Suprapubic skin (tissue), 4 donors: ENCODE measurements at regions not wholly inside any gene's neighbourhood (a gene's known extent, or its start where the extent isn't known, plus 50 kb on each side); places are given as distances from the start of the nearest gene placed in this dataset.
"Not testable (repeated sequence)": the region's sequence is repeated elsewhere in the genome, so short reads cannot be mapped to it uniquely, and the experiment has no call there.

ENCODE experiments used
- DNase-seq, 2 donors: peaks; one replicate each; pipeline ENCODE4 v3.0.0-alpha.2; 2019; ENCODE audit warnings: low spot score in 2 of 2
- H3K27ac ChIP-seq: fragments of 200-600 bp; sonication (generic); one replicate; pipeline ENCODE4 v1.5.1; 2019
- H3K27me3 ChIP-seq: fragments of 200-600 bp; sonication (generic); one replicate; pipeline ENCODE4 v1.5.1; 2019
- H3K36me3 ChIP-seq: fragments of 200-600 bp; sonication (generic); one replicate; pipeline ENCODE4 v1.5.1; 2019
- H3K4me1 ChIP-seq: fragments of 200-600 bp; sonication (generic); one replicate; pipeline ENCODE4 v1.5.1; 2019
- H3K4me3 ChIP-seq: fragments of 200-600 bp; sonication (generic); one replicate; pipeline ENCODE4 v1.5.1; 2019; ENCODE audit warnings: mild to moderate bottlenecking
- H3K9me3 ChIP-seq: fragments of 200-600 bp; sonication (generic); one replicate; pipeline ENCODE4 v1.5.1; 2019
- EP300 ChIP-seq: sonication (generic); formaldehyde crosslinking; IDR thresholded peaks from one replicate; pipeline ENCODE4 v1.6.1; 2017; ENCODE audit warnings: antibody characterized with exemption
- POLR2A ChIP-seq, 2 donors: fragments of 450-650 bp; IDR thresholded peaks; one replicate each; pipeline ENCODE4 v1.6.1; 2017; ENCODE audit warnings: antibody characterized with exemption in 2 of 2, mild to moderate bottlenecking in 2 of 2, moderate library complexity in 2 of 2
- POLR2AphosphoS5 ChIP-seq, 3 donors: sonication (generic); formaldehyde crosslinking; IDR thresholded peaks; one replicate each; pipeline ENCODE4 v1.6.1; 2017; ENCODE audit warnings: antibody characterized with exemption in 3 of 3
- WGBS: methylation state at CpG from one replicate; pipeline ENCODE4 v1.1.5; 2018; 5-methylcytosine and 5-hydroxymethylcytosine counted together
- TF ChIP-seq, protein P1 (sequence below), 2 donors: fragments of 200-600 bp in 1 of 2; fragments of 450-650 bp in 1 of 2; sonication (generic) in 1 of 2; IDR thresholded peaks; one replicate each; pipeline ENCODE4 v1.5.1; 2016 to 2019; ENCODE audit warnings: antibody characterized with exemption in 2 of 2, mild to moderate bottlenecking in 1 of 2, moderate library complexity in 1 of 2

DNA sequence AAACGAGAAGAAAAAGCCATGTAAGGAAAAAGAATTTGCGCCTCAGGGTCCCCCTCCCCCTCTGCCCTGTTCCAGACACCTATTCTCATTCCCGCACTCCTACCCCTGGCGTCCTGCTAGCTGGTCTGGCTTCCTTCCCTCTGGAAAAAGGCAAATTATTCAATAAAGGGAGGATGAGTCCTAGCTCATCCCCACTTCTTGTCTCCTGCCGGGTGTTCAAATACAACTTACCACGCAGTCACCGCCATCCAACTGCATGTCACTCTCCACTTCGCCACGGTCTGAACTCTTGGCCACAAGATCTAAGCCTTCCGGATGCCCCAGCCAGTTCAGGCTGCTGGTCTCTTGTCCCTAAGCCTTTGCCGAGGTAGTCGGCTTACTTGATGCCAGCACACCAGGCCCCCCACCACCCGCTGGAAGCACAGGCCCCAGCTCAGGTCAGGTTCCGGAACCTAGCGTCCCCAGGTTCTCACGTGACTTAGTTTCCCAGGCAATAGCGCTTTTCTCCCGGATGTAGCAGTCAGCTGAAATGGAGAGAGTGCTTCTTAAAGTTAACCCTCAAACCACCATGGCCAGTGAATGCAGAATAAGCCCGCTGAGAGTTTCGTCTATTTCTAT is 209.6 kb upstream of the SPIN4 start:
- H3K9me3 ChIP-seq = no peaks in the 10 kb centered on the region
- peak in 1 of 2 donors; percentile 64 for DNase-seq

DNA sequence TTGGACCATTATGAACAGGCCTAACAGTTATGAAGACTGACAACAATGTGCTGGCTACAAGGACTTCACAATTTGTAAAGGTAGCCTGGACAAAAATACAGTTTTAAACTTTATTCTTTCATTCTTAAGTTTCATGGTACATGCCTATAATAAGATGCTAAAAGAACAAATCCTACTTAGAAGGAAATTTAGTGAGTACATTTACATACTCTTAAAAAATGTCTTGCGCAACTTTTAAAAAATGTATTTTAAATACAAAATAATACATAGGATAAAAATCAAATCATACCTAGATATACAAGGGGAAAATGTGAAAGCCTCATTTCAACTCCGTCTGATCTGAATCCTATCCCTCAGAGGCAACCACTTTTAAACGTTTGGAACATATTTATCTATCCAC is 200.7 kb upstream of the SPIN4 start:
- TF ChIP-seq, protein P1, sequence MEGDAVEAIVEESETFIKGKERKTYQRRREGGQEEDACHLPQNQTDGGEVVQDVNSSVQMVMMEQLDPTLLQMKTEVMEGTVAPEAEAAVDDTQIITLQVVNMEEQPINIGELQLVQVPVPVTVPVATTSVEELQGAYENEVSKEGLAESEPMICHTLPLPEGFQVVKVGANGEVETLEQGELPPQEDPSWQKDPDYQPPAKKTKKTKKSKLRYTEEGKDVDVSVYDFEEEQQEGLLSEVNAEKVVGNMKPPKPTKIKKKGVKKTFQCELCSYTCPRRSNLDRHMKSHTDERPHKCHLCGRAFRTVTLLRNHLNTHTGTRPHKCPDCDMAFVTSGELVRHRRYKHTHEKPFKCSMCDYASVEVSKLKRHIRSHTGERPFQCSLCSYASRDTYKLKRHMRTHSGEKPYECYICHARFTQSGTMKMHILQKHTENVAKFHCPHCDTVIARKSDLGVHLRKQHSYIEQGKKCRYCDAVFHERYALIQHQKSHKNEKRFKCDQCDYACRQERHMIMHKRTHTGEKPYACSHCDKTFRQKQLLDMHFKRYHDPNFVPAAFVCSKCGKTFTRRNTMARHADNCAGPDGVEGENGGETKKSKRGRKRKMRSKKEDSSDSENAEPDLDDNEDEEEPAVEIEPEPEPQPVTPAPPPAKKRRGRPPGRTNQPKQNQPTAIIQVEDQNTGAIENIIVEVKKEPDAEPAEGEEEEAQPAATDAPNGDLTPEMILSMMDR (IDR thresholded peaks at IDR 0.05) = no peak
- no peak for TF ChIP-seq POLR2AphosphoS5 (IDR thresholded peaks at IDR 0.05)
- TF ChIP-seq EP300 = no peak
- no peak for TF ChIP-seq POLR2A (IDR thresholded peaks at IDR 0.05)
- DNase-seq = no peak
- Histone ChIP-seq H3K36me3 (no peaks in the 10 kb centered on the region), H3K9me3 (no peaks in the 10 kb centered on the region), H3K4me1 (no peaks in the 10 kb centered on the region), H3K27ac (no peak overlapping the region), H3K4me3 (no peak overlapping the region), H3K27me3 (no peaks in the 10 kb centered on the region)
- 84% methylated on average over 3 of the region's 3 CpGs for WGBS

More for the DNA sequence above, 209.6 kb upstream of the SPIN4 start:
- H3K36me3 ChIP-seq = no peaks in the 10 kb centered on the region
- WGBS = 17% methylated on average over 20 of the region's 20 CpGs
- H3K4me1 ChIP-seq = peaks cover 9% of the 10 kb centered on the region
- H3K27ac ChIP-seq = peak overlapping the region; percentile 68
- TF ChIP-seq, protein P1 (IDR thresholded peaks at IDR 0.05) = no peak
- TF ChIP-seq POLR2A (IDR thresholded peaks at IDR 0.05) = no peak
- no peak for TF ChIP-seq EP300
- H3K4me3 ChIP-seq = peak overlapping the region; percentile 63
- H3K27me3 ChIP-seq = no peaks in the 10 kb centered on the region

DNA sequence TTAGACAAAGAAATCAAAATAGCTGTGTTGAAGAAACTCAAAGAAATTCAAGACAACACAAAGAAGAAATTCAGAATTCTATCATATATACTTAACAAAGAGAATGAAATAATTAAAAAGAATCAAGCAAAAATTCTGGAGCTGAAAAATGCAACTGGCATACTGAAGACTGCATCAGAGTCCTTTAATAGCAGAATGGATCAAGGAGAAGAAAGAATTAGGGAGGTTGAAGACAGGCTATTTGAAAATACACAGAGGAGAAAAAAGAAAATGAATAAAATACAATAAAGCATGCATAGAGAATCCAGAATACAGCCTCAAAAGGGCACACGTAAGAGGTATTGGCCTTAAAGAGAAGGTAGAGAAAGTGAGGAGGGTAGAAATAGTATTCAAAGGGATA is 179.5 kb upstream of the SPIN4 start:
- TF ChIP-seq, protein P1 (IDR thresholded peaks at IDR 0.05) = no peak
- TF ChIP-seq EP300 (no peak), POLR2A (IDR thresholded peaks at IDR 0.05) (no peak), POLR2AphosphoS5 (IDR thresholded peaks at IDR 0.05) (no peak)
- Histone ChIP-seq H3K36me3 (no peaks in the 10 kb centered on the region), H3K4me1 (no peaks in the 10 kb centered on the region), H3K4me3 (no peak overlapping the region), H3K27ac (no peak overlapping the region), H3K9me3 (no peaks in the 10 kb centered on the region), H3K27me3 (no peaks in the 10 kb centered on the region)
- DNase-seq = no peak
- 83% methylated on average over 1 of the region's 1 CpG for WGBS

DNA sequence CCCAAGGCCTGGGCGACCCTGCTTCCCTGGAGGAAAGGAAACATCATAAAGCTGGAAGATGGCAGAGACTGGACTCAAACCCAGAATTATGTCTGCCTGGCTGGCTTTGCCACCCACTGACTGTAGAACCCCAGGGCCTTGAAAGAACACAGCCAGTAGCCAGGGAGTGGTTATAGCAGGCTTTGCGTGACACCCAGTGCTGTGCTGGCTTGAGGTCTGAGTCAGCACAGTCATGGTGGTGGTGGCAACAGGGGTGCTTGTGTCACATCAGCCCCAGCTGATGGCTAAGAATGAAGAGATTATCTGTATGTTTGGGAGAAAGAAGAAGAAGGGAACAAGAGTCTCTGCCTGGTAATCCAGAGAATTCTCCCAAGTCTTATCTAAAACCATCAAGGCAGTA is 178.8 kb upstream of the SPIN4 start:
- Histone ChIP-seq H3K27ac (no peak overlapping the region), H3K4me3 (no peak overlapping the region), H3K4me1 (no peaks in the 10 kb centered on the region), H3K9me3 (no peaks in the 10 kb centered on the region), H3K27me3 (no peaks in the 10 kb centered on the region), H3K36me3 (no peaks in the 10 kb centered on the region)
- 95% methylated on average over 2 of the region's 2 CpGs for WGBS
- no peak for DNase-seq
- TF ChIP-seq POLR2A (IDR thresholded peaks at IDR 0.05) = no peak
- no peak for TF ChIP-seq POLR2AphosphoS5 (IDR thresholded peaks at IDR 0.05)
- TF ChIP-seq EP300 = no peak

DNA sequence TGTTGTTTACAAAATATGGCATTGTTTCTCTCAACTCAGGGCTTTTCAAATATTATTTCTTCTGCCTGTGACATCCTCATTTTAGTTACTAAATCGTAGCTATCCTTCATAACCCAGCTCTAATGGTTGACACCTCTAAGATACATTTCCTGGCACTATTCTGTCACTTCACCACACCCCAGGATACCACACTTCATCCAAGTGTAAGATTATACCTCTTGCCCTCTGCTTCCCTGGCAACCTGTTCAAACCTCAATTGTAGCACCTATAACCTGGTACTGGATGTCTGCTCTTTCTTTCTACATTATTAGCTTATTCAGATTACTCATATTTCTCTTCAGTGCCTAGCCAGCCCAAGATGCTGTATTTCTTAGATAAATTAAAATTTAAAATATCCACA is 175.7 kb upstream of the SPIN4 start:
- Histone ChIP-seq H3K27me3 (no peaks in the 10 kb centered on the region), H3K4me3 (no peak overlapping the region), H3K4me1 (no peaks in the 10 kb centered on the region), H3K36me3 (no peaks in the 10 kb centered on the region), H3K9me3 (no peaks in the 10 kb centered on the region), H3K27ac (no peak overlapping the region)
- TF ChIP-seq POLR2AphosphoS5 (IDR thresholded peaks at IDR 0.05) (no peak), POLR2A (IDR thresholded peaks at IDR 0.05) (no peak), EP300 (no peak)
- TF ChIP-seq, protein P1 (IDR thresholded peaks at IDR 0.05) = no peak
- WGBS = 75% methylated on average over 1 of the region's 1 CpG
- DNase-seq = no peak

DNA sequence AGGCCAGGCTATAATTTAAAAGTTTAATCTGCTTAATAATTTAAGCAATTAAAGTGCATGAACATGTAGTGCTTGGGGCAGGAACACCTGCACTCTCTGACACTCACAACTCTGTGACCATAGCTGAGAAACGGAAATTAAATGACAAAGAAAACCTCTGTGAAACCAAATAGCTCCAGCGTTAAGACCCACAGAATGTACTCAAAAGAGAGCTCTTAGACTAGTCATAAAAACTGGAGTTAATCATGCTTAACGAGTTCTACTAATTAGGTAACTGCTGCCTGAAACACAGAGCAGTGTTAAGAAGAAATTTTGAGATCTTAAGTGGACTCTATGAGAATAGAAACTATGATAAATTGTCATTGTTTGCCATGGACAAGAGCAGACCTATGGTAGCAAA is 174.4 kb upstream of the SPIN4 start:
- Histone ChIP-seq H3K27me3 (no peaks in the 10 kb centered on the region), H3K4me1 (no peaks in the 10 kb centered on the region), H3K9me3 (no peaks in the 10 kb centered on the region), H3K27ac (no peak overlapping the region), H3K36me3 (no peaks in the 10 kb centered on the region), H3K4me3 (no peak overlapping the region)
- DNase-seq = no peak
- WGBS = 61% methylated on average over 3 of the region's 3 CpGs
- TF ChIP-seq, protein P1 (IDR thresholded peaks at IDR 0.05) = no peak
- TF ChIP-seq EP300 (no peak), POLR2AphosphoS5 (IDR thresholded peaks at IDR 0.05) (no peak), POLR2A (IDR thresholded peaks at IDR 0.05) (no peak)

DNA sequence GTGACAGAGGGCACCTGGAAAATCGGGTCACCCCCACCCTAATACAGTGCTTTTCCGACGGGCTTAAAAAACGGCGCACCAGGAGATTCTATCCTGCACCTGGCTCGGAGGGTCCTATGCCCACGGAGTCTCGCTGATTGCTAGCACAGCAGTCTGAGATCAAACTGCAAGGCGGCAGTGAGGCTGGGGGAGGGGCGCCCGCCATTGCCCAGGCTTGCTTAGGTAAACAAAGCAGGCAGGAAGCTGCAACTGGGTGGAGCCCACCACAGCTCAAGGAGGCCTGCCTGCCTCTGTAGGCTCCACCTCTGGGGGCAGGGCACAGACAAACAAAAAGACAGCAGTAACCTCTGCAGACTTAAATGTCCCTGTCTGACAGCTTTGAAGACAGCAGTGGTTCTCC is 168.2 kb upstream of the SPIN4 start:
- not testable (repeated sequence) for DNase-seq, H3K9me3 ChIP-seq, H3K27me3 ChIP-seq, H3K36me3 ChIP-seq, H3K4me1 ChIP-seq, H3K4me3 ChIP-seq, H3K27ac ChIP-seq
- 90% methylated on average over 7 of the region's 11 CpGs for WGBS
